Endothelial cell of umbilical vein (primary cell): ENCODE measurements at regions not wholly inside any gene's neighbourhood (a gene's known extent, or its start where the extent isn't known, plus 50 kb on each side); places are given as distances from the start of the nearest gene placed in this dataset.

Experiments
- EZH2 ChIP-seq: IDR thresholded peaks from 2 replicates; pipeline ENCODE4 v1.6.1; 2012; ENCODE audit warnings: borderline replicate concordance, low read depth, mild to moderate bottlenecking, moderate library complexity, low read length, inconsistent platforms; ENCODE audit not compliant: severe bottlenecking
- FOS ChIP-seq: IDR thresholded peaks from 2 replicates; pipeline ENCODE4 v1.6.1; 2011; ENCODE audit warnings: mild to moderate bottlenecking, low read length, moderate library complexity, borderline replicate concordance; ENCODE audit not compliant: insufficient read depth
- GATA2 ChIP-seq: IDR thresholded peaks from 2 replicates; pipeline ENCODE4 v1.7.0; 2011; ENCODE audit warnings: low read depth, mild to moderate bottlenecking, moderate library complexity, mixed read lengths, low read length; ENCODE audit not compliant: insufficient read length, insufficient read depth
- MAX ChIP-seq: IDR thresholded peaks from 2 replicates; pipeline ENCODE4 v1.6.1; 2011; ENCODE audit not compliant: insufficient read depth, insufficient read length
- MYC ChIP-seq: IDR thresholded peaks from one replicate; pipeline ENCODE4 v1.6.1; 2011; ENCODE audit warnings: mild to moderate bottlenecking, low read depth, low read length
- POLR2A ChIP-seq: IDR thresholded peaks from 2 replicates; pipeline ENCODE4 v1.6.1; 2012; ENCODE audit warnings: low read depth, mild to moderate bottlenecking, control low read depth, low read length
- POLR2AphosphoS5 ChIP-seq: IDR thresholded peaks from 2 replicates; pipeline ENCODE4 v1.6.1; 2012; ENCODE audit warnings: low read depth, mild to moderate bottlenecking, control low read depth, low read length, moderate library complexity; ENCODE audit not compliant: insufficient read depth
- TF ChIP-seq, protein P1 (sequence below), 2 donors: IDR thresholded peaks; 1 replicate in 1 of 2; 2 replicates in 1 of 2; pipeline ENCODE4 v1.5.1; 2011; ENCODE audit warnings: low read length in 2 of 2, mild to moderate bottlenecking in 2 of 2, moderate library complexity in 2 of 2, control low read depth in 1 of 2, inconsistent platforms in 1 of 2, low read depth in 1 of 2; ENCODE audit not compliant: insufficient read depth in 1 of 2; ENCODE audit errors: extremely low read depth in 1 of 2

- TF ChIP-seq, protein P1, sequence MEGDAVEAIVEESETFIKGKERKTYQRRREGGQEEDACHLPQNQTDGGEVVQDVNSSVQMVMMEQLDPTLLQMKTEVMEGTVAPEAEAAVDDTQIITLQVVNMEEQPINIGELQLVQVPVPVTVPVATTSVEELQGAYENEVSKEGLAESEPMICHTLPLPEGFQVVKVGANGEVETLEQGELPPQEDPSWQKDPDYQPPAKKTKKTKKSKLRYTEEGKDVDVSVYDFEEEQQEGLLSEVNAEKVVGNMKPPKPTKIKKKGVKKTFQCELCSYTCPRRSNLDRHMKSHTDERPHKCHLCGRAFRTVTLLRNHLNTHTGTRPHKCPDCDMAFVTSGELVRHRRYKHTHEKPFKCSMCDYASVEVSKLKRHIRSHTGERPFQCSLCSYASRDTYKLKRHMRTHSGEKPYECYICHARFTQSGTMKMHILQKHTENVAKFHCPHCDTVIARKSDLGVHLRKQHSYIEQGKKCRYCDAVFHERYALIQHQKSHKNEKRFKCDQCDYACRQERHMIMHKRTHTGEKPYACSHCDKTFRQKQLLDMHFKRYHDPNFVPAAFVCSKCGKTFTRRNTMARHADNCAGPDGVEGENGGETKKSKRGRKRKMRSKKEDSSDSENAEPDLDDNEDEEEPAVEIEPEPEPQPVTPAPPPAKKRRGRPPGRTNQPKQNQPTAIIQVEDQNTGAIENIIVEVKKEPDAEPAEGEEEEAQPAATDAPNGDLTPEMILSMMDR (IDR thresholded peaks at IDR 0.05; ENCODE audit: extremely low read depth in 1 of 2, insufficient read depth in 1 of 2, low read depth in 1 of 2, low read length in 2 of 2): no peak
- no peak for TF ChIP-seq POLR2A
- TF ChIP-seq EZH2: no peak
- TF ChIP-seq GATA2: no peak
- TF ChIP-seq FOS: no peak
- TF ChIP-seq MAX: no peak
- TF ChIP-seq POLR2AphosphoS5: no peak
- no peak for TF ChIP-seq MYC
Observed at GRCh38 chr12:75890660-75891059, 140.9 kb downstream of the PHLDA1 start.
